NCI-H345 (cell line): ENCODE measurements at regions not wholly inside any gene's neighbourhood (a gene's known extent, or its start where the extent isn't known, plus 50 kb on each side); places are given as distances from the start of the nearest gene placed in this dataset.

Experiments
- DNase-seq: peaks from one replicate; lab custom pipeline; 2025; lab: John Stamatoyannopoulos, UW

GRCh38 chr15:29611057-29611456 lies 211.2 kb downstream of the TJP1 start:
- no peak for DNase-seq

GRCh38 chr15:29601811-29602210 lies 220.5 kb downstream of the TJP1 start:
- no peak for DNase-seq

GRCh38 chr15:29600262-29600661 lies 222.0 kb downstream of the TJP1 start:
- no peak for DNase-seq

- no peak for DNase-seq
Observed at GRCh38 chr15:29596266-29596665, 226.0 kb downstream of the TJP1 start.

- no peak for DNase-seq
Observed at GRCh38 chr15:29593629-29594028, 228.6 kb downstream of the TJP1 start.

- no peak for DNase-seq
Observed at GRCh38 chr15:29593111-29593510, 229.2 kb downstream of the TJP1 start.

DNA sequence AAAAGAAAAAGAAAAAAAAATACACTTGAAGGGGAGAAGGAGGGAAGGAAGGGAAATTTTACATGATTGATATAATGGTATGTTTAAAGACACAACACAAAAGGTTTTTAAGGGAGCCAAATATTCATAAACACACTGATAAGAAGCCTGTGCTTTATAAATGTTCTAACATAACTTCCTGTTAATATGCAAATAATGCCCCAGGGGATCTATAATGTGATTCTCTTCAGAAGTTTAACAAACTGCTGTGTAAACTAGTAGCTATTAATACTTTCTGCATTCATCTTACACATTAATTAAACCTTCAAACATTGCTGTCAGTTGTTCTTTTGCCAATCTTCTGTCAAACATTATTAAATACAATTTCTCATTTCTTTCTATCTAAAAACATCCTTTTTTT lies 231.6 kb downstream of the TJP1 start:
- no peak for DNase-seq

GRCh38 chr15:29589975-29590374 lies 232.3 kb downstream of the TJP1 start:
- no peak for DNase-seq

GRCh38 chr15:29589416-29589815 lies 232.9 kb downstream of the TJP1 start:
- no peak for DNase-seq

- no peak for DNase-seq
Observed at GRCh38 chr15:29573197-29573838, 248.9 kb downstream of the TJP1 start.

DNA sequence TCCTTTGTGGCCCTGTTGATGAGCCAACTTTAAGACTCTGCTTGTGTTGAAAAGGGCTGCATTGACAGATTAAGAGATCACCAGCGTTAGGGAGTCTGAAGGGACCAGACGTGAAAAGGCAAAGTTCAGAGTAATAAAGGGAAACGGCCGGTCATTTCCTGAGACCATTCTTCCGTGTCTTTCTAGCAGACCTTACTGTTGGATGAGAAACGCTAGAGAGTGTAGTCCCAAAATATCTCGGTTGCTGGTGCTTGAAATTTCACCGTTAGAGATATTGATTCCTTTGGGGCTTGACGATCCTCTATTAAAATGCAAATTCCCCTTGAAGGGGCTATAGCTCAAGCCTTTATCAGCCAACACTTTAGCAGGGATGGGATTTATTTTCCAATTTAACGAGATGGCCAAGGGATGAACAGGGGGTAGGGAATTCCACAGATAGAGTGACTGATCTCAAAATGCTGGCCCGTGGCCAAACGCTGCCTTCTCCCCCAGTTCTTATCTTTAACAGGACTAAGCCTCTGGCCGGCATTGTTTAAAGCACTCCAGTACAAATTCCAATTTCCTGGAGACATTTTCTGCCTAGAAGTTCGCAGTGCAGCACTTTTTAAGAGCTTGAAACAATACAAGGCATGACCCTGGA lies 250.4 kb downstream of the TJP1 start:
- peak; percentile 34 for DNase-seq

DNA sequence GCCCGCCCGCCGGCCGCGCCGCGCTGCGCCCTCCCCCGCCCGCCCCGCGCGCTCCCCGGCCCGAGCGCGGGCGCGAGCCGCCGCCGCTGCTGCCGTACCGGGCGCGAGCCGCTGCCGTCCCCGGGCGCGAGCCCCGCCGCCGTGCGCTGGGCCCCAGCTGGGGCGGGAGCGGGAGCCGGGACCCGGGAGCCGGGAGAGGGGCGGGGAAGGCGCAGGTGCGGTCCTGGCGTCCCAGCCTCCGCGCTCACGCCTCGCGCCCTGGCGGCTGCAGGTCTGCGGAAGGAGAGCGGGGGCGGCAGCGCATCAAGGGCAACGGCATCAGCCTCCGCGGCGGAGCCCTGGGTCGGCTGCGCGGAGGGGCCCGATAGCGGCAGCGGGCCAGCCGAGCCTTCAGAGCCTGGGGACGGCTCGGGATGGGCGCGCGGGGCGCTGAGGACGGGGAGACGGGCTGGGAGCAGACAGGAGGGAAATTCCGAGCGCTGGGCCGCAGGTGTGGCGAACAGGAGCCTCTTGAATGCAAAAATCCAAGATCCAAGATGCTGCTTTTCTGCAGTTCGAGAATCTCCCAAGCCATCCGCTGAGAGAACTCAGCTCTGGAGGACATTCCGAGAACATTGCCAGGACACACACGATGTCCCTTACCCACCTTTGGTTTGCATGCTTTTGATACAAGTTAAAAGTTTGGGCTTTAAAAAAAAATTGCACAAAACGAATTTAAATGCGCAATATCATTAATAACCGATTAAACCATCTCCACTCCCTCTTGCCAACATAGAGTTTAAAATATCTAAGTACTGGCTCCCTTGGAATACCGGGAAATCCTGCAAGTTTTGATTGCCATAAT lies 251.1 kb downstream of the TJP1 start:
- peak; percentile 63 for DNase-seq

GRCh38 chr15:29570121-29570947 lies 251.9 kb downstream of the TJP1 start:
- peak; percentile 35 for DNase-seq

- DNase-seq, result peak; percentile 30
Observed at GRCh38 chr15:29569533-29570092, 252.7 kb downstream of the TJP1 start.

- DNase-seq, result peak; percentile 75
Observed at GRCh38 chr15:29568840-29569532, 253.3 kb downstream of the TJP1 start.

GRCh38 chr15:29567336-29567735 lies 254.9 kb downstream of the TJP1 start:
- no peak for DNase-seq

- DNase-seq, result peak; percentile 76
Observed at GRCh38 chr15:29566914-29567313, 255.4 kb downstream of the TJP1 start.

DNA sequence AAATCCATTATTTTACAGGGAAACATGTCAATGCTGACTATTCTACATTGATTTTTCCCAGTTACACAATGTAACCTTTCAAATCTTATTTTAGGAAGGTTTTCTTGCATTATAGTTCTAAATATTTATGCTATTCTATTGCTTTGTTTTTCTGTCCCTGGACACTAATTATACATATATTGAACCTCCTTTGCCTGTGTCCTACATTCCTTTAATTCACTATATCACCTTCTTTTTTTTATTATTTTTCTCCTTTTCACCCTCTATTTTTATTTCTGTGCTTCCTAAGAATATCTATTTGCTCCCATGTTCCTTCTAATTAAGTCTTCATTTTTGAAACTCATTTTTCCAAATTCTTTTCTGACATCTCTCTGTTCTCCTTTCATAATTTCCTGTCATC lies 259.2 kb downstream of the TJP1 start:
- DNase-seq, result no peak

DNA sequence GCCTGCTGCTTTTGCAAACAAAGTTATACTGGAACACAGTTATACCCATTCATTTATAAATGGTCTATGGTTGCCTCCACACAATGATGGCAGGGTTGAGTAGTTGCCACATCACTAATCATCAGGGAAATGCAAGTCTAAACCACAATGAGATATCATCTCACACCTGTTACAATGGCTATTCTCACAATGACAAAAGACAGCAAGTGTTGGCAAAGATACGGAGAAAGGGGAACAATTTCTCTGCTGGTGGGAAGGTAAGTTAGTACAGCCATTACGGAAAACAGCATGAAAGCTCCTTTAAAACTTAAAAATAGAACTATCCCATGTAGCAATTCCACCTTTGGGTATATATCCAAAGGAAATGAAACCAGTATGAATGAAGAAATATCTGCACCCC lies 261.4 kb downstream of the TJP1 start:
- no peak for DNase-seq

DNA sequence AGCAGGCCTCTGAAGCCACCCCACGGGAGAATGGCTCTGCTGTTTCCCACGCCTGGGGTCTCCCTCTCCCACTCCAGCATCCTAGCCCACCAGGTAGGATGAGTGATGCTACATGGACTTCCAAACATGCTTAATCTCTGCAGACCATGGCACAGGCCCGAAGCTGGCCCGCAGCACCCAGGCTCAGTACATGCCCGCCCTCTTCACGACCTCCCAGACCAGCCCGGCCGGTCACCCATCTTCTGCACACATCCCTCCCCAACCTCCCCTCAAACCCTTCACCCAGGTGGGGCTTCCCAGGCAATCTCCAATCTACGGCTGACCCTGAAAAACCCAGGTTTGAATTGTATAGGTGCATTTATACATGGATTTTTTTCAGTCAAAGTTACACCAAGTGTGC lies 264.0 kb downstream of the TJP1 start:
- DNase-seq, result no peak

DNA sequence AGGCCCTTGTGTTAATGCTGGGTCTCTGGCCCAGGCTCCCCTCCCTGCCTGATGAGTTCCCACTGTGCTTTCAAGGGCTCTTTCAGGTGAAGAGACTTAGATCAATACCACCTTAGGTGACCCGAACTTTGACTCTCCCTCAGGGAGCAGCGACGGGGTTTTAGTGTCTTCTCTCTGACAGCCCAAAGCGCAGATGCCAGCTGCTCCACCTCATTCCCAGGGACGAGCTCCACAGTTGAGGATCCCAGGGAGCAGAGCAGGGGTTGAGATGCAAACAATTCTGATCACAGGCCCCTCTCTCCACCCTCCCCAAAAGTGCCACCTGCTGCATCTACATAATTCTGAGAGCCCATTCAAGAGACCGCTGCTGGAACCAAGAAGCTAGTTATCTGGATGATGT lies 265.1 kb downstream of the TJP1 start:
- DNase-seq, result no peak
